ENCODE measurements at regions not wholly inside any gene's neighbourhood (a gene's known extent, or its start where the extent isn't known, plus 50 kb on each side); places are given as distances from the start of the nearest gene placed in this dataset.
"Not testable (repeated sequence)": the region's sequence is repeated elsewhere in the genome, so short reads cannot be mapped to it uniquely, and the experiment has no call there.

DNA sequence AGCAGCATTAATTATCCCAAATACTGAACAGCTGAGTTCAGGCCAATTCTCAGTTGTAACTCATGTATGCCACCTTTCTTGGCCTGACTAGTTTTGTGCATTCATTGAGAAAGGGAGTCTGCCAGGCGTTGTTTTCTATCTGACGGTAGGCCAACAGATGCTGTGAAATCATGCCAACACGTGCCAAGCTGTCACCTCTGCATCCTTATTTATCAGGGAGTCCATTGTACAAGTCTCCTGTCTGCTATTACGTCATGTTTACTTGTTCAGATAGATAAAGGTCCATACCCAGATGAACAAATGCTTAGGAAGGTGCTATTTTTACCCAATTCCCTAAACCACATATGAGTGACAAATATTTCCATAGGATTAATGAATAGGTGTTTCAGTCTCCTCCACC, 127.2 kb upstream of the CDK6 start:
- DNase-seq (ENCODE audit: low read depth, low spot score): no peak
- Histone ChIP-seq H3K4me3 (ENCODE audit: insufficient read length, low read depth) (no peak overlapping the region), H3K9ac (ENCODE audit: insufficient read length, low read depth) (no peak overlapping the region), H3K9me3 (ENCODE audit: insufficient read depth, low read length) (no peaks in the 10 kb centered on the region), H3K27me3 (ENCODE audit: insufficient read depth, insufficient read length) (no peaks in the 10 kb centered on the region), H3K36me3 (ENCODE audit: insufficient read depth, insufficient read length, low read length) (no peaks in the 10 kb centered on the region), H3K4me1 (ENCODE audit: insufficient read depth, insufficient read length) (no peaks in the 10 kb centered on the region)
- TF ChIP-seq YY1 (IDR thresholded peaks at IDR 0.05; ENCODE audit: insufficient read depth, insufficient read length): no peak
- no peak for TF ChIP-seq SUZ12 (IDR thresholded peaks at IDR 0.05; ENCODE audit: extremely low read depth, insufficient read depth, insufficient read length)
- TF ChIP-seq ZNF274 (IDR thresholded peaks at IDR 0.05; ENCODE audit: low read depth, low read length): no peak

- H3K4me1 ChIP-seq (ENCODE audit: insufficient read depth, insufficient read length): no peaks in the 10 kb centered on the region
- no peak overlapping the region for H3K4me3 ChIP-seq (ENCODE audit: insufficient read length, low read depth)
- H3K9me3 ChIP-seq (ENCODE audit: insufficient read depth, low read length): no peaks in the 10 kb centered on the region
- no peaks in the 10 kb centered on the region for H3K36me3 ChIP-seq (ENCODE audit: insufficient read depth, insufficient read length, low read length)
- no peak for TF ChIP-seq ZNF274 (IDR thresholded peaks at IDR 0.05; ENCODE audit: low read depth, low read length)
- TF ChIP-seq YY1 (IDR thresholded peaks at IDR 0.05; ENCODE audit: insufficient read depth, insufficient read length): no peak
- TF ChIP-seq SUZ12 (IDR thresholded peaks at IDR 0.05; ENCODE audit: extremely low read depth, insufficient read depth, insufficient read length): no peak
- no peaks in the 10 kb centered on the region for H3K27me3 ChIP-seq (ENCODE audit: insufficient read depth, insufficient read length)
- no peak overlapping the region for H3K9ac ChIP-seq (ENCODE audit: insufficient read length, low read depth)
- DNase-seq (ENCODE audit: low read depth, low spot score): no peak
Observed at GRCh38 chr7:92961961-92962360, 125.6 kb upstream of the CDK6 start.

- no peaks in the 10 kb centered on the region for H3K4me1 ChIP-seq (ENCODE audit: insufficient read depth, insufficient read length)
- H3K4me3 ChIP-seq (ENCODE audit: insufficient read length, low read depth): no peak overlapping the region
- H3K27me3 ChIP-seq (ENCODE audit: insufficient read depth, insufficient read length): no peaks in the 10 kb centered on the region
- TF ChIP-seq SUZ12 (IDR thresholded peaks at IDR 0.05; ENCODE audit: extremely low read depth, insufficient read depth, insufficient read length) (no peak), ZNF274 (IDR thresholded peaks at IDR 0.05; ENCODE audit: low read depth, low read length) (no peak), YY1 (IDR thresholded peaks at IDR 0.05; ENCODE audit: insufficient read depth, insufficient read length) (no peak)
- no peak for DNase-seq (ENCODE audit: low read depth, low spot score)
- H3K36me3 ChIP-seq (ENCODE audit: insufficient read depth, insufficient read length, low read length): no peaks in the 10 kb centered on the region
- no peak overlapping the region for H3K9ac ChIP-seq (ENCODE audit: insufficient read length, low read depth)
- no peaks in the 10 kb centered on the region for H3K9me3 ChIP-seq (ENCODE audit: insufficient read depth, low read length)
Observed at GRCh38 chr7:92956575-92956974, 120.2 kb upstream of the CDK6 start.

DNA sequence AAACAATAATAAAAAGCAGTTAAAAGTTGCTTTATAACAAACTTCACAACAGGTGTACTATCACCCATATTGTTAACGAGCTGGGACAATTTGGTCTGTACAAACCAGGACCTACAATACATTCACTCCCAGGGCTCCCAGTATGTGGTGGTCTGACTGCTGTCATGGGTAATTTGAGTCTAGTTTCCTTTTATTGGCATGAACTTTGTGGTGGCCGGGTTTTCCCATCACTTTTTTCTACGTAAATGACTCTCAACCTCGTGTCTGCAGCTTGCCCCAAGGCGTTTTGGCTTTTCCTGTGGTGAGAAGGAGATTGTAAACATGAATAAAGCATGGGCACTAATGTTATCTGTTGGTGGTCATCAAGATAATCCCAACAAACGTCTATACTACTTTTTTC, 118.7 kb upstream of the CDK6 start:
- TF ChIP-seq ZNF274 (IDR thresholded peaks at IDR 0.05; ENCODE audit: low read depth, low read length): no peak
- no peak for TF ChIP-seq SUZ12 (IDR thresholded peaks at IDR 0.05; ENCODE audit: extremely low read depth, insufficient read depth, insufficient read length)
- no peak for TF ChIP-seq YY1 (IDR thresholded peaks at IDR 0.05; ENCODE audit: insufficient read depth, insufficient read length)
- H3K27me3 ChIP-seq (ENCODE audit: insufficient read depth, insufficient read length): no peaks in the 10 kb centered on the region
- H3K4me3 ChIP-seq (ENCODE audit: insufficient read length, low read depth): no peak overlapping the region
- no peak for DNase-seq (ENCODE audit: low read depth, low spot score)
- no peaks in the 10 kb centered on the region for H3K36me3 ChIP-seq (ENCODE audit: insufficient read depth, insufficient read length, low read length)
- no peak overlapping the region for H3K9ac ChIP-seq (ENCODE audit: insufficient read length, low read depth)
- H3K9me3 ChIP-seq (ENCODE audit: insufficient read depth, low read length): no peaks in the 10 kb centered on the region
- no peaks in the 10 kb centered on the region for H3K4me1 ChIP-seq (ENCODE audit: insufficient read depth, insufficient read length)

- no peak for DNase-seq (ENCODE audit: low read depth, low spot score)
- H3K4me3 ChIP-seq (ENCODE audit: insufficient read length, low read depth): no peak overlapping the region
- TF ChIP-seq SUZ12 (IDR thresholded peaks at IDR 0.05; ENCODE audit: extremely low read depth, insufficient read depth, insufficient read length) (no peak), YY1 (IDR thresholded peaks at IDR 0.05; ENCODE audit: insufficient read depth, insufficient read length) (no peak), ZNF274 (IDR thresholded peaks at IDR 0.05; ENCODE audit: low read depth, low read length) (no peak)
- H3K27me3 ChIP-seq (ENCODE audit: insufficient read depth, insufficient read length): no peaks in the 10 kb centered on the region
- no peaks in the 10 kb centered on the region for H3K36me3 ChIP-seq (ENCODE audit: insufficient read depth, insufficient read length, low read length)
- H3K4me1 ChIP-seq (ENCODE audit: insufficient read depth, insufficient read length): no peaks in the 10 kb centered on the region
- H3K9me3 ChIP-seq (ENCODE audit: insufficient read depth, low read length): no peaks in the 10 kb centered on the region
- H3K9ac ChIP-seq (ENCODE audit: insufficient read length, low read depth): no peak overlapping the region
Observed at GRCh38 chr7:92953657-92954056, 117.3 kb upstream of the CDK6 start.

DNA sequence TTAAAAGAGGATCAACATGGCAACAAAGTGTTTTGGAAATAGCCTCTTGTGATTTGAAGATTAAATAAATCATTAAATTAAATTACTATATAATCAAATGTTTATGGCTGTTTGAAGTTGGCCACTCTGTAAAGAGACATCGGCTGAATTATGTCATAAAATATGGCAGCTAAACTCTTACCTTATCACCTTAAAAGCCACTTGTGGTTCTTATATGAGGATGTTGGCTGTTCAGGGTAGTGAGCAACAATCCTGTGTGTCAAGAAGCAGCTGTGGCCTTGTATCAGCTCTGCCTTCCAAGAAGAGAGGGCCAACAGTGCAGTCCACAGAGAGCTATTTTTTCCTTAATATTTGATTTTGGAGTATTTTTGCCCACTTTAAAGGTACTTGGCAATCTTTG, 113.4 kb upstream of the CDK6 start:
- H3K4me1 ChIP-seq (ENCODE audit: insufficient read depth, insufficient read length): no peaks in the 10 kb centered on the region
- H3K36me3 ChIP-seq (ENCODE audit: insufficient read depth, insufficient read length, low read length): no peaks in the 10 kb centered on the region
- H3K9me3 ChIP-seq (ENCODE audit: insufficient read depth, low read length): no peaks in the 10 kb centered on the region
- no peak for TF ChIP-seq SUZ12 (IDR thresholded peaks at IDR 0.05; ENCODE audit: extremely low read depth, insufficient read depth, insufficient read length)
- TF ChIP-seq ZNF274 (IDR thresholded peaks at IDR 0.05; ENCODE audit: low read depth, low read length): no peak
- no peak for TF ChIP-seq YY1 (IDR thresholded peaks at IDR 0.05; ENCODE audit: insufficient read depth, insufficient read length)
- no peak overlapping the region for H3K4me3 ChIP-seq (ENCODE audit: insufficient read length, low read depth)
- no peak overlapping the region for H3K9ac ChIP-seq (ENCODE audit: insufficient read length, low read depth)
- no peak for DNase-seq (ENCODE audit: low read depth, low spot score)
- no peaks in the 10 kb centered on the region for H3K27me3 ChIP-seq (ENCODE audit: insufficient read depth, insufficient read length)

DNA sequence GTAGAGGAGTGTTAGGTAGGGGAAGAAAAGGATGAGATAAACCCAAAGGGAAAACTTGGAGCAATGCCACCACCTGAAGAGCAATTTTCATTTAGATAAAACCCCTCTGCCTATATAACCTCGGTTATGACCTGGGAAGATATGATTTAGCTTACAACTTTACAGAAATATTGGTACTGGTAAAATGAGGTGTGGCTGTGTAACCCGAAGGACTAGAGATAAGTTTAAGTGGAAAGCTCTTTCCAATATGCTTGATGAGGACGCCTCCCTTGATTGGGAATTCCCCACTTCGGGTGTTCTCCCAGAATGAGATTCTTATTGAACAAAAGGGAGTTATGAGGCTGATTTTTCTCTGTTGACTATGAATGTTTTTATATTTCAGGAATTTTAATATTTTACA, 109.5 kb upstream of the CDK6 start:
- Histone ChIP-seq H3K36me3 (ENCODE audit: insufficient read depth, insufficient read length, low read length) (no peaks in the 10 kb centered on the region), H3K4me3 (ENCODE audit: insufficient read length, low read depth) (no peak overlapping the region), H3K9ac (ENCODE audit: insufficient read length, low read depth) (no peak overlapping the region), H3K9me3 (ENCODE audit: insufficient read depth, low read length) (peaks cover 7% of the 10 kb centered on the region; the same call in 1 of the 2 replicates), H3K27me3 (ENCODE audit: insufficient read depth, insufficient read length) (no peaks in the 10 kb centered on the region), H3K4me1 (ENCODE audit: insufficient read depth, insufficient read length) (no peaks in the 10 kb centered on the region)
- DNase-seq (ENCODE audit: low read depth, low spot score): no peak
- TF ChIP-seq ZNF274 (IDR thresholded peaks at IDR 0.05; ENCODE audit: low read depth, low read length) (no peak), SUZ12 (IDR thresholded peaks at IDR 0.05; ENCODE audit: extremely low read depth, insufficient read depth, insufficient read length) (no peak), YY1 (IDR thresholded peaks at IDR 0.05; ENCODE audit: insufficient read depth, insufficient read length) (no peak)

DNA sequence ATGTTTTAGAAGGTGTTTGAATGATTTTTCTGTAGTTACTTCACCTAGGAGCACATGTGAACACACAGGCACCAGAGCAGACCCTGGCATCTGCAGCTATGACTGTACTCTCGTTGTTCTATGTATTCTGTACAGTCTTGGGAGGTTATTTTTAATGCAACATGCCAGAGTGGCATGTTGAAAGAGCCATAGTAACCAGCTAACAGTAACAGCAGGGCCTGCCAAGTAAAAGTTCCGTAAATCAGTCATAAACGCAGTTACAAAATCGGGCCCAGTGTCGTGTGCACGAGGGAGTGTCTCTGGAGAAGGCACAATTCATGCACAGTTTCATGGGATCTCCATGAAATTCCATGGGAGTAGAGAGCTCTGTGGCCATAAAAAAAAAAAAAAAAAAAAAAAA, 108.3 kb upstream of the CDK6 start:
- Histone ChIP-seq H3K27me3 (ENCODE audit: insufficient read depth, insufficient read length) (no peaks in the 10 kb centered on the region), H3K9me3 (ENCODE audit: insufficient read depth, low read length) (peaks cover 17% of the 10 kb centered on the region), H3K4me3 (ENCODE audit: insufficient read length, low read depth) (no peak overlapping the region), H3K4me1 (ENCODE audit: insufficient read depth, insufficient read length) (no peaks in the 10 kb centered on the region), H3K36me3 (ENCODE audit: insufficient read depth, insufficient read length, low read length) (no peaks in the 10 kb centered on the region), H3K9ac (ENCODE audit: insufficient read length, low read depth) (no peak overlapping the region)
- TF ChIP-seq ZNF274 (IDR thresholded peaks at IDR 0.05; ENCODE audit: low read depth, low read length): no peak
- TF ChIP-seq YY1 (IDR thresholded peaks at IDR 0.05; ENCODE audit: insufficient read depth, insufficient read length): no peak
- TF ChIP-seq SUZ12 (IDR thresholded peaks at IDR 0.05; ENCODE audit: extremely low read depth, insufficient read depth, insufficient read length): no peak
- DNase-seq (ENCODE audit: low read depth, low spot score): no peak

- H3K36me3 ChIP-seq (ENCODE audit: insufficient read depth, insufficient read length, low read length); H3K4me3 ChIP-seq (ENCODE audit: insufficient read length, low read depth); H3K9ac ChIP-seq (ENCODE audit: insufficient read length, low read depth); H3K27me3 ChIP-seq (ENCODE audit: insufficient read depth, insufficient read length); DNase-seq (ENCODE audit: low read depth, low spot score); H3K4me1 ChIP-seq (ENCODE audit: insufficient read depth, insufficient read length): not testable (repeated sequence)
- peaks cover 22% of the 10 kb centered on the region for H3K9me3 ChIP-seq (ENCODE audit: insufficient read depth, low read length)
Observed at GRCh38 chr7:92942706-92943105, 106.3 kb upstream of the CDK6 start.
